GM18507 (cell line): ENCODE measurements at regions not wholly inside any gene's neighbourhood (a gene's known extent, or its start where the extent isn't known, plus 50 kb on each side); places are given as distances from the start of the nearest gene placed in this dataset.

Experiments used
- DNase-seq: peaks from one replicate; pipeline ENCODE4 v3.0.0; 2011; ENCODE audit warnings: low read depth; ENCODE audit not compliant: insufficient read length; ENCODE audit errors: extremely low spot score
- FAIRE-seq: peaks from 2 replicates; lab custom pipeline; 2011; peaks lifted over from hg19 to GRCh38; lab: Jason Lieb, UNC

DNA sequence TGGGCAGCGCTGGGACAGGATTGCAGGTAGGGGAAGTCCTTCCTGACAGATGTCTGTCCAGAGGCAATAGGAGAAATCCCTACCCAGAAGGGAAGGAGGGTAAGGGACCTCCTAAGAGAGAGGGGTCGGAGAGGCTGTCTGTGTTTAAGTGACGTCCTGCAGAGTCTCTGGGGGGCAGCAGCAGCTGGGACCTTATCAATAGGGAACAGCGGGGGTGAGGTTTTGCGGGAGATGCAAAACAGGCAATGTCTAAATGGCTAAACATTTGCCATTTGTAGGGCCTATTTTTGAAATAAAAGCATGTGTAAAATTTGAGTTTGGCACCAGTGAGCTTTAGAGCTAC lies 108.7 kb upstream of the HS6ST1 start:
- DNase-seq (no peak), FAIRE-seq (no peak)

DNA sequence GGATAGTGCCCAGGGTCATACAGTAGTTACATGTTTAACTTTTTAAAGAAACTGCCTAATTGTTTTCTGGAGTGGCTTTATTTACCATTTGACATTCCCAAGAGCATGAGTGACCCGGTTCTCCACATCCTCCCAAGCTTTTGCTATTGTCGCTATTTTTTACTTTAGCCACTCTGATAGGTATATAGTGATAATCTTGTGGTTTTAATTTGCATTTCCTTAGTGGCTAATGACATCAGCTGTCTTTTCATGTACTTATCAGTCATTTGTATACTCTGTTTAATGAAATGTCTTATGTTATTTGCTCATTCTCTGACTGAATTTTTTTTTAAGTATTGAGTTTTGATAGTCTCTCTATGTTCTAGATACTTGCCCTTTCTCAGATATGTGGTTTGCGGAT lies 109.7 kb upstream of the HS6ST1 start:
- DNase-seq (no peak), FAIRE-seq (no peak)

DNA sequence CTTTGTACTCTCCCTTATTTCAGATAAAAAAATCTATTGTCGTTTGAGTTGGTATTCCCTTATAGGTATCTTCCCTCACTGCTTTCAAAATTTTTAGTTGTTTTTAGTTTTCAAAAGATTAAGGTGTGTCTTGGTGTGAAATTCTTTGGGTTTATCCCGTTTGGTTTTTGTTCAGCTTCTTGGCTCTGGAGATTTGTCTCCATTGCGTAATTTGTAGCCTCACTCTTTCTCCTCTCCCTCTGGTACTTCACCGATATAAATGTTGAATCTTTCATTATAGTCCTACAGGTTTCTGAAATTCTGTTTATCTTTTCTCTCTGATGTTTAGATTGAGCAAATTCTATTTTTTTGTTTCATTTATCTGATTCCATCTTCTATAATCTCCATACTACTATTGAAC lies 113.8 kb upstream of the HS6ST1 start:
- no peak for FAIRE-seq

DNA sequence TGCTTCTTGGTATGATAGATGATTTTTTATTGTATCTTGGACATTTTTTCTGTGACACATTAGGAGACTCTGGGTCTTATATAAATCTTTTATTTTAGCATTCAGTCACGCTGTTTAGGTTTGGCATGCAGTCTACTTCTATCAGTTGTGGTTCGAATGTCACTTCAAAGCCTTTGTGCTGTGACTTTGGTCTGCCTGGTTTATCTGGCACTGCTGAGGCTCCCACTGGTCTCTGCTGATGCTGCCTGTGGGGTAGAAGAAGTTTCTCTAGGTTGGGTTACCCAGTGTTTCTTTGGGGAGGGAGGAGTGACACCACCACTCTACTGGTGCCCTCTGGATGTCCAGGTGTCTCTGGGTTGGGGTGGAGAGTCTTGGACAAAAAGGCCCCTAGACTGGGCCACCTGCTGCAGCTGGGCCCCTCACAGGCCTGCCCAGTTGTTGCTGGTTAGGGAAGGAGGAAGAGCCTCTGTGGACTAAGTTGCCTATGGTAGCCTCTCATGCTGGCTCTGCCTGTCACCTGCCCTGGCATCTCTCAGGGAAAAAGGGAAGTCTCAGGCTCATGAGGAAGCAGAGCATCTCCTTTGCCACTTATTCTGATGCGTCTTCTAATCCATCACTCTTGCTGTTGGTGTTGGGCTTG lies 115.4 kb upstream of the HS6ST1 start:
- FAIRE-seq (no peak), DNase-seq (no peak)

More for the DNA sequence above, 113.8 kb upstream of the HS6ST1 start:
- no peak for DNase-seq

DNA sequence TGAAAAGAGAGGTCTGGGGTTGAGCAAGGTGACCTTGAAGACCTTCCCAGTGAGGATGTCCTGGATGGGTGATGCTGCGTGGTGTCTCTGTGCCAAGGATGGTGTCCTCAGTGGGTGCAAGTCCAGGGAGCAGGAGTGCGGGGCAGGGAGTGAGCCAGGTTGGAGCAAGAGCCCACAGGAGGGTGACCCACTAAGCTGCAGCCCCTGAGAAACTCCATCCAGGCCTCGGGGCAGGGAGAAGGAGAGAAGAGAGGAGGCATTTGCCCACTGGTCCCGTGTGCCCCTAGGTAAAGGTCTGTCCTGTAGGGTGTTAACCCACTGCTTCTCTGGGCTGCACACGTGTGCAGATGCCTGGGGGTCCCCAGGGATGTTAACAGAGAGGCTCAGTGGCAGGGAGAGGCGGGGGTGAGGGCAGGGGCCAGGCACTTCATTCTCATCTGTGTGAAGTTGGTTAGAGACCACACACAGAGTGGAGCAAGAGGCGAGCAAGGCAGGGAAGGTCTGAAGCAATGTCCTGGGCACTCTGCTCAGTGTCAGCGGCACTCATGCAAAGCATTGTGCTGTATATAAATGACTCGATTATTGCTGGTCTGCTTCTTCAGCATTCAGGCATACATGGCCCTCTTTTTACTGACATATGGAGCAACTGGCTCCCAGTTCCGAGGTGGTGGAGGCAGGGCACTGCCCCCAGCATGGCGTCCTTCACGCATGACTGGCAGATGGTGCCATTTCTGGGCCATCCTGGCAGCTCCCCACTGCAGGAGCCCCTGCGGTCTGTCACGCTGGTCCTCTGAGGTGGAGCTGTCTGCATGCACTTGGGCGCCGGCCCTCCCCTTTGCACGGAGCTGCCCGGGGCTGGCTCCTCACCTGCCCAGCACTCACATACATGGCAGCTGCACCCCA lies 117.2 kb upstream of the HS6ST1 start:
- FAIRE-seq: no peak
- no peak for DNase-seq

DNA sequence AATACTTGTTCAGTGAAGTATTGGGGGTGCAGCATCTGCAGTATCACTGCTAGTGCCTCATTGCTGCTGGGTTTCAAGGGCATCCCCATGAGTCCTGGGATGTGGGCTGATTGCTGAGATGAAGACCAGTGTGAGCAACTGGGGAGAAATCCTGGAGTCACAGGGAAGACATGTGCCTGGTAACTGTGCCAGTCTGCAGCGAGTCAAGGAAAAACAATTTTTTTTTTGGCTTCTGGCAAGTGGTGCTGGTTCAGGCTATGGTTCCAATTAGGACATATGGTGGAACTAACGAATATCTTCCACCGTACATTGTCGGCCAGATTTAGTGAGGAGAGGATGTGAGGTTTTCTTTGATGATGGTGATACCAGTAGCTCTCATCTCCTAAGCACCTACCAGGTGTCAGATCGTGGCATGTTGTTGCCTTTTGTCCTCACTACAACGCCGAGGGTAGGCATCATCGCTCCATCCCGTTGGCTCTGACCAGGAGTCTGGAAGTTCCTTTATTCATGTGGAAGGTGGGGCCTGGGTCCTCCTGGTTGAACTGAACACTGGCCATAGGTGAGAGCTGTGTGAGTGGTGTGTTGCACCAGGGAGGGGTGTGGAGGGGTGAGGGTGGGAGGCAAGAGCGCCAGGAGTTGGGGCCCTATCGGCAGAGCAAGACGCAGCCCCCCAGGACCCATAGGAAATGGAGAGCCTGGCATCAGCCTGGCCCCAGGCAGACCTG lies 118.0 kb upstream of the HS6ST1 start:
- no peak for FAIRE-seq
- DNase-seq: no peak

DNA sequence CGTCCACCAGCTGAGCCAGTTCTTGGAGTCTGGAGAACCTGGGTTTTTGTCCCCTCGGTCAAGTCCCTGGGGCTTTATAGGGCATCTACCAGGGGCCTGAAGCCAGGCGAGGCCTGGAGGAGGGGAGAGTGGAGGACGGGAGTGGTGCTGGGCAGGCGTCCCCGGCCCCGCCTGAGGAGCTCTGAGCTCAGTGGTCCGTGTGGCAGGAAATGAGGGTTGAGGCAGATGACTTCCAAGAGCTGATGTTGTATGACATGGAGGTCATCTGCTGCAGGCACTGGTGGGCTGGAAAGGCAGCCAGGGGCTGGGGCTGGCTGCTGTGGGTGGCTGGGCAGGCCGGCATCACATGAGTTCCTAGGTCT lies 118.5 kb upstream of the HS6ST1 start:
- DNase-seq (no peak), FAIRE-seq (no peak)

DNA sequence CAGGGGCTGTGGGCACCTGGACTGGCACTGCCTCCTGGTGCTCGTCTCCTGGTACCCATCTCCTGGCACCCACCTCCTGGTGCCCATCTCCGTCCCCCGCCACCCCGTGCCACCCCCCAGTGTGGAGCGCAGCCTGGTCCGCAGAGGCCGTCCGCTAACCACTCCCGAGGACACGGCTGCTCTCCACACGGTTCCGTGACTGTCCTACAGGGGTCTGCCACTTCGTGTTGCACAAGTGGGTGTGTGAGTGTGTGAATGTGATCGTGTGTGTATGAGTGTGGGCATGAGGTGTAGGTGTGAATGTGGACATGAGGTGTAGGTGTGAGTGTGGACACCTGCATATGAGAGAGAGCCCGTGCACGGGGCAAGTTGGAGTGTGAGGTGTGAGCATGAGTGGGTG lies 119.4 kb upstream of the HS6ST1 start:
- FAIRE-seq: no peak

DNA sequence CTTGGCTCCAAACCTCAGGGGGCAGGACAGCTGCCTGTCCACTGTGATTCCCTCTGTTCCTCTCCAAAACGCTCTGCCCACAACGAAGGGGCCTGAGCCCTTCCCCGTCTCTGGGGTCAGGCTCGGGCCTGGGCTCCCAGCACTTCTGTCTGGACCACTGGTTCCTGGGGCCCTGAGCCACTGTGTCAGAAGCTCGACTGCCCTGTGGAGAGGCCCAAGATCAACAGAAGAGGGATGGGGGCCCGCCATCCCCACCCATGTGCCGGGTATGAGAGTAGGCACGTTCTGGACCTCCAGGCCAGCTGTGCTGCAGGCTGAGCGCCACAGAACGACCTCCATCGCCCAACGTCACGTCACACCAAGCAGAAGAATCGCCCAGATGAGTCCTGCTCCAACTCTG lies 119.9 kb upstream of the HS6ST1 start:
- DNase-seq (no peak), FAIRE-seq (no peak)

More for the DNA sequence above, 119.4 kb upstream of the HS6ST1 start:
- no peak for DNase-seq

DNA sequence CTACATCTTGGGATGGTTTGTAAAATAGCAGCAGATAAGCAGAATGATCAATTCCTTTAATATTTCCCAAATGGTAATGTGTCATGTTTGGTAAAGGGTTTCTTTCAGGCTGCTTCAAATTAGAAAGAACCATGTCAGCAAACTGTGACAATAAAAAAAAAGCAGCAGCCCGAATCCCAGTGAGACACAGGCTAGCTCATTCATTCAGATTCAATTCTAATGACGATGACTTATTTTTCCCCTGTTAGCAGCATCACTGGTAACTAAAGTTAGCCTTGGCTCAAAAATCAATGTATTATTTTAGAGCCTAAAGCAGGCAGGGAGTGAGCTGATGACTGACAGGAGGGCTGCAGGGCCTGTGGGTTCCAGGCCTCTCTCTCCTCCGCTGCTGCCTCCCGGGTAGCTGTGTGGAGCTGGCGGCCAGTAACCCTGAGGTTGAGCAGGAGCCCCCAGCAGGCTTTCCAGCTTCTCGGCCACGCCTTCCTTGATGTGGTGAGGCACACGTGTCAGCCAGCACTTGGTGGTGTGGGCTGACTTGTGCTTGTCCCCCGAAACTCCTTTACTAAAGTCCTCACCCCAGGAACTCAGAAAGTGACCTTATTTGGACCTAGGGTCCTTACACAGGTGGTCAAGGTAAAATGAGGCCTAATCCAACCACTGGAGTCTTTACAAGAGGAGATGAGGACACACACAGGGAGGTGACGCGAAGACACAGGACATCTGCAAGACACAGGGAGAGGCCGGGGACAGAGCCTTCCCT lies 120.5 kb upstream of the HS6ST1 start:
- FAIRE-seq (no peak), DNase-seq (no peak)

DNA sequence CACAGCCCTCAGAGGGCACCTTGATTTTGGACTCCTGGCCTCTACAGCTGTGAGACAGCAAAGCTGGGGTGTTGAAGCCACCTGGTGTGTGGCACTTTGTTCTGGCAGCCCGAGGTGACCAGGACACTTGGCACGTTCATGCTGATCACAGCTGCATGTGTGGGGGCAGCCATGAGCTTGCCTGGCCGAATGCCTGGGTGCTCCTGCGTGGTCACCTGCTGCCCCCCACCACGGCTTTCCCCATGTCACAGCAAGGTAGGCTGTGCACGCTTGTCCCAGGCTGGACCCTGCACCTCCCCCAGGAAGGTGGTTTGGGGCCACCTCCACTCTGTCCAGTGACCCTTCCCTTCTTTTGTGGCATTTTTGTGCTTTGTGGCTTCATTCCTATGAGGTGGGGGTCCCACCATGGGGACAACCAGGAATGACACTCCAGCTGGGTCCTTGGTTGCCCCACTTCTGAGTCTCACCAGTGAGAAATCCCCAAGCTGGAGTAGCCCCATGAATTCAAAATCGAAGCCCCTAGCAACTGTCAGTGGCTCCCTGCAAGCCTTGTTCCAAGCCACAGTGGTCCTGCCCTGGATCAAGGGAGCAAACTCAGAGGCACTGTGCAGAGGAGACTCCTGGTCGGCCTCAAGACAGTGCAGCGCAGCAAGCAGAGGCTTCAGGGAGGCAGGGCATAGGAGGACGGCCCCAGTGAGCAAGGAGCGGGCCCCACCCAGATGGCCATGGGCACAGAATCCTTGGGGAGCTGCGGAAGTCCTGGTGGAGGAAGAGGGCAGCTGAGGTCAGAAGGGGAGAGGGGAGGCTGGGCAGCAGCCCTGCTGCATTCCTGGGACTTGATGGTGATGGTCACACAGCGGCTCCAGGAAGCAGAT lies 121.4 kb upstream of the HS6ST1 start:
- FAIRE-seq (no peak), DNase-seq (no peak)

DNA sequence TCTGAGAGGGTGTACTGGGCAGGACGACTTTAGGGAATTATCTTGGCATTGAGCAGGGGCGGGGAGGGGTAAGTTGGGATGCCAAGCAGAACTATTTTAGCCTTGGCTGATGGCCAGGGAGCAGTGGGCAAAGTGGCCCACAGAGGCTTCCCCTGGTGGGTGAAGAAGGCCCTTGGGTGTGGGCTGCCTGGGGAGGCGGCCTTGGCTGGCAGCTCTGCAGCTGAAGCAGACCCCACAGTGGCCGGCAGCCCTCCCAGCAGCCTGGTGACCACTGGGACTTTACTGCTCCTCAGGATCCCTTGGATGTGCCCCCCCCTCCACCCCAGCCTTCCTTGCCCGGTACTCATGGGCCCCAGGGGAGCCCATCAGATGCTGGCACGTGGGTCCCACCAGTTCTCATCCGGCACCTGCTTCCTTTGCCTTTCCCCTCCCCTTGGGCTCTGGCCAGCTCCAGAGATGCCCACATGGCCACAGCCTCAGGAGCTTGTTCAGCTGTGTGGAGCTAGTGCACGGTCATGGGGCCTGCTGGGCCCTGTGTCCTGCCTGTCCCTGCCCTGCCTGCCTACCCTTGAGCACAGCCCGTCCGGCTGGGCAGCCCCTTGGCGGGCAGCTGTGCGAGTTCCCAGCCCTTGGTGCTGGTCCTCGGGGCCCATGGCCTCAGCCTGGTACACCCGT lies 122.1 kb upstream of the HS6ST1 start:
- FAIRE-seq: no peak

DNA sequence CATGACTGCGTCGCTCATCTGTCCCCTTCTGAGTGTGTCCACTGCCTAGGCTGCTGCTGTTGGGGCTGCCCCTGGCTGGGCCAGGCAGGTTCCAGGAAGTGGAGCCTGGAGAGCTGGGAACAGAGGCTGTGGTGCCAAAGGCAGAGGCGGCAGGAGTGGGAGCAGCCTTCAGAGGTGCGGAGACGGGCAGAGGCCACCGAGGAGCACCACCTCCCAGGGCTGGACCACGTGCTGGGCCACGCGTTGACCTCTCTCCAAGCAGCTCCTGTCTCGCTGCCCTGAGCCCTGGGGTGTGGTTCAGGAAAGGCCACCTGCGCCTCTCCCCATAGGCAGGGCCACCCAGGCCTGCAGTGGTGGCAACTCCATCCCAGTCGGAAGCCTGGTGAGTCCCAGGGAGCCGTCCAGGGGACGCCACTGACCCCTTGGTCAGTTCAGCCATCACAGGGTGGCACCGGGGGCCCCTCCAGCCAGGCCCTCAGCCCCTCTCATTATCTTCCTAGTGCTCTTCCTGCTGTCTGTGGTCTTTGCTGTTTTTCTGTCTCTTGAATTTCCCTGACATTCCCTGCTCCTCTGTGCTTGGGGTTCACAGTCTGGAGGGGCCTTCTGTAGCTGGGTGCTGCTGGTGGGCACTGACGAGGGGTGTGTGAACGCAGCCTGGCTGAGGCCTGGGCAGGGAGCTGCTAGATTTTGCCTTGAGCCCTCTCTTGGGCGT lies 122.8 kb upstream of the HS6ST1 start:
- DNase-seq (no peak), FAIRE-seq (no peak)

More for the DNA sequence above, 122.1 kb upstream of the HS6ST1 start:
- no peak for DNase-seq

DNA sequence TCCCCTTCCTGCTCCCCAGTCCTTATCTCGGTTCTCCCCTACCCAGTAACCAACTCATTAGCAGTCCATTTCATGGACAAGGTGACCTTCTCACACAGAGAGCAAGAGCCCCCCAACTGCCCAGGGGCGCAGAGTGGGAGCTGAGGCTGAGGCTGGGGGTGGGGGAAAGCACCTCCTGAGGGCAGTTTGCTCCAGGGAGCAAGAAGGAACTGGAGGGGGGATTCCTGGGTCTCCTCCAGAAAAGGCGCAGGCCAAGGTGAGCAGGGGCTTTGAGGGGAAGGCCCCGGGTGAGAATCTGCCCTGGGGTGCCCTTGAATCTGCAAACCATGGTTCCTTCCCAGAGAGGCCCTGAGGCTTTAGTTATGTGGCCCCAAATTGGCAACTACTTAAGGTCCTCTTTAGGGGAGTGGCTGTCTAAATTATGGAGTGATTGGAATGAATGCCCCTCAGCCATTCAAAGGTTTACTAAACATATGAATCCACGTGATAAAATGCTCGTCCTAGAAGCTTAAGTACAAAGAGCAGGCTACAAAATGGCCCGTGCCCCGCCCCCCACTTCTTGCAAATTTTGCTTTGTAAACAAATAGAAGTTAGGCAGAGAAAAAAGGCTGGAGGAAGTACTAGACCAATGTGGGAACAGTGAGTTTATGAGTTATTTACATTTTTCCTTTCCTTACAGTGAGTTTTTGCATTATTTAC lies 123.5 kb upstream of the HS6ST1 start:
- FAIRE-seq (no peak), DNase-seq (no peak)

DNA sequence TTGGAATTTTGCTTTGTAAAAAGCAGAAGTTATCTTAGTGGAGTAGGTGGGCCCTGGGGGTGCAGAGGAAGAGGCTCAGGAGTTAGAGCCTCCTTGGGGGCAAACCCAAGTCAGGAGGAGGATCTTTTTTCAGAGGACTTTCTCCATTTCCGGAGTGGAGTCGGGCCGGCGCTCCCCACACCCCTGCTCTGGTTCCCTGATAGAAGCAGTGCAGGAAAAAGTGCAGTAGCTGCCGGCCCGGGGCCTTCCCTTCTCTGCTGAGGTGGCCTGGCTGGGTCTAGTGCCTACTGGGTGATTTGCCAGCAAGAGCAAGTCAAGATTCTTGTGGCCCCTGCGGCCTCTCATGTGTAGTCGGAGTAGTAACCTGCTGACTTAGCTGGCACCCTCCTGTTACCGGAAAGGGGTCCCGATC lies 124.2 kb upstream of the HS6ST1 start:
- DNase-seq: no peak
- no peak for FAIRE-seq

DNA sequence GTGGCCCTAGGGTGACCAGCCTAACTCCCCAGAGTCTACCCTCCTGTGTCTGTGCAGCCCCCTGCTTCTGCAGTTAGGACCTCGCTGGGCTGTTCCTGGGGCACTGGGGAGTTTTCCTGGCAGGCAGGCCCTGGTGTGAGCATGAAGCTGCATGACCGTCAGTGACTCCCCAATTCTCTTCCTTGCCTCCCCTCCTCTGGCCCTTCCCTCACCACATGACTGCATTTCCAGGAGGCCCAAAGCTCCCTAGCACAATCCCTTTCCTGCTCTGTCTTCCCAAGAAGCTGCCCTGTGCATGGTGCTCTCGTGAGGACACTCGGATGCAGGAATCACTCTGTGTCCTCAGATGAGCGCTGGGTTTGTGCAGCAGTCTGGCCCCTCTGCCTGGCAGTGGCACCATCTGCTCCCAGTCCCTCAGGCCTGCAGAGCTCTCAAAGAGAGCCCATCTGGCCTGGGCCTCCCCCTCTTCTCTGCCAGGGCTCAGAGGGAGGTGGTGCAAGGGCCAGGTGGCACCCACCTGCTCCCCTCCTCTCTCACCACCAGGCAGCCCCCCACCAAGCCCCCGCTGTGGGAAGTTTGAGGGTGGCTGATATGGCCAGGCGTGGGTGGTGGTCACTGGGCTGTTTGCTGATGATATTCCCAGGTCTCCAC lies 125.6 kb upstream of the HS6ST1 start:
- DNase-seq (no peak), FAIRE-seq (no peak)
